Stimulated activated CD8-positive, alpha-beta memory T cell treated with anti-CD3 and anti-CD28 coated beads, Interleukin-15, amount 100 ng/mL, for 48 hours (primary cell): ENCODE measurements at regions not wholly inside any gene's neighbourhood (a gene's known extent, or its start where the extent isn't known, plus 50 kb on each side); places are given as distances from the start of the nearest gene placed in this dataset.
"Not testable (repeated sequence)": the region's sequence is repeated elsewhere in the genome, so short reads cannot be mapped to it uniquely, and the experiment has no call there.

Experiments used
- DNase-seq, 2 donors: peaks; one replicate each; pipeline ENCODE4 v3.0.0-alpha.2; 2020; ENCODE audit warnings: low read depth in 2 of 2

- DNase-seq: no peak
These were observed 1418.0 kb downstream of the STIM2 start for GRCh38 chr4:28278676-28279075.

DNA sequence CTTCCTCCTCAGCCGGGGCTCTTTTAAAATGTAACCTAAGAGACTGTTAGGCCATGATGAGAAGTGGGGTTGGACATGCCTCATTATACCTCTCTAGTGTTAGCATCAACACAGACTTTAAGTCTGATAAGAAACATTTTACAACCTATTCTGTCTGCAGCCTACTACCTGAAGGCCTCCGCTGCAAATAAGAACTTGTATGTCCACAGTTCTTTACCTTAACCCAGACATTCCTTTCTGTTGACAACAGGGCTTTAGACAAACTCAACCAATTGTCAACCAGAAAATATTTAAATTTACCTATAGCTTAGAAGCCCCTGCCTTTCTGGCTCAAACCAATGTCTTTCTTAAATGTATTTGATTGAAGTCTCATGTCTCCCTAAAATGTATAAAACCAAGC lies 1418.6 kb downstream of the STIM2 start:
- no peak for DNase-seq

GRCh38 chr4:28286266-28286665 lies 1425.6 kb downstream of the STIM2 start:
- not testable (repeated sequence) for DNase-seq

DNA sequence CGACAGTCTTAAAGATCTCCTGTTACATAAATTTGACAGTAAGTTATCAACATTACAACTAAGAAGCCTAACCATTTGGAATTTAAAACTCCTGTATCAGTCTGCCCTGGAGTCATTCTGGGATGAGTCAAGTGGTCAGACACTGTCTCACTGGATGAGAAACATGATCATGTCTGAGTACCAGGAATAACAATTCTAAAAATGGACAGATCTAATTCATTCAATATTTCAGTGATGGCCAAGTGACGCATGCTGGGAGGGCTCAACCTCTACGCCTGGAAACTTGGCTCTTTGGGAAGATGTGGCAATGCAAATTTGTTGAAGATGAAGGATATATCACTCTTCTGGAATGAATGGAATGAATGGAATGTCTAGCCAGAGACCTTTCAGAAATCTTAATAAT lies 1427.2 kb downstream of the STIM2 start:
- DNase-seq: no peak

DNA sequence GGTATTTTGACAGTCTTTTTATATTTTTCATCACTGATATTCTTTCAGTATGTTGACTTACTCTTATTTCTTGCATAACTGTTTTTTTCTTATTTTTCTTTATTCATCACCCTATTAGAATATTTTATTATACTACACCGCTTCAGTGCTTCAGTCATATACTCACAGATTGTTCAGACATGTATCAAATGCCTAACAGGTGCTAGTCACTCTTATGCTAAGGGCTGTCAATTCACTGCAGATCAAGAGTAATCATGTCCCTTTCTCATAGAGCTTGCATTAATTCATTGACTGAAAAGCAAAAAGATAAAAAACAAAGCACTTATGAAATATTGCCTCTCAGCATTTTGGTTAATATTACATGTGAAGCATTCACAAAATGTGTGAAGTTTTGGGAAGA lies 1435.6 kb downstream of the STIM2 start:
- DNase-seq: no peak

- no peak for DNase-seq
These were observed 1450.3 kb downstream of the STIM2 start for GRCh38 chr4:28310926-28311325.

GRCh38 chr4:28312497-28312896 lies 1451.9 kb downstream of the STIM2 start:
- not testable (repeated sequence) for DNase-seq

DNA sequence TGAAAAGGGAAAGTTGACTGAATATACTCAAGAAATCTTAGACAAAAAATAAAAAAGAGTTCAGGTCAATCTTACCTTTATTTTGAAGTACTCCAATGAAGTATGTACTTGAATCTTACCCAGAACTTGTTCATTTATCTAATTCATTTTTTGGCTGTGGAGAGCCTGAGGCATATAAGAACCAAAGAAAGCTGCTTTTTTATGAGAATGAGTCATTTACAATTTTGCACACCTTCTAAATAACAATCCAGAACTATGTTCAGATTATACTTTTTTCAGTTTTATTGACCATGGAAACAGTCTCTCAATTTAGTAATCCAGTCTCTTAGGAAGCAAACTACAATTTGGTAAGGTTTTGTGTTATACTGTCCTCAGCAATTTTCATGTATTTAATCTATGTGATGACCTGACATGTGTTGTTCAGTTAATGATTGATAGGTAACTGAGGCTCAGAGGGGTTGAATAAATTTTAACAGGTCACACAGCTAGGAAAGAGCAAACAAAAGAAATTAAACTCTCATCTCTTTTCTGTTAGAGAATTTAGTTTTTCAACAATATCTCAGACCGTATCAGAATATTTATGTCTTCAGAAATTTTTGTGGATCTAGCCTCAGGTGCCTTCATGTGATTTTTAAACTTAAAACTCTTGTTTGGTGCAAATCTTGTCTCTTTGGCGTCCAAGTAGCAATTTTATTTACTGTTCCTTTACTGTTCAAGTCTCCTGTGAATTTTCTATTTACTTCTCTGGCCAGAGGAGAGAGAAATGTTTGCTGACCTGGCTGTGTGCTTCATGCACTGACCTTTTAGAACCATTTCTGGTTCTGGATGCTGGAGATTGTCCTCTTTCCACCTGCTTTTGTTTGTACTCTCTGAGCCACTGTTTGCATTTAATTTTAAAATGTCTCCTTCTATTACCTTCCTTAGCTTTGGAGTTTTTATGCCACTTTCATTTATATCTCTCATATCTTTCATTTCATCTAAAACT lies 1453.4 kb downstream of the STIM2 start:
- DNase-seq: no peak

- DNase-seq: no peak
These were observed 1456.6 kb downstream of the STIM2 start for GRCh38 chr4:28317221-28317620.

- no peak for DNase-seq
These were observed 1473.6 kb downstream of the STIM2 start for GRCh38 chr4:28334249-28334648.

DNA sequence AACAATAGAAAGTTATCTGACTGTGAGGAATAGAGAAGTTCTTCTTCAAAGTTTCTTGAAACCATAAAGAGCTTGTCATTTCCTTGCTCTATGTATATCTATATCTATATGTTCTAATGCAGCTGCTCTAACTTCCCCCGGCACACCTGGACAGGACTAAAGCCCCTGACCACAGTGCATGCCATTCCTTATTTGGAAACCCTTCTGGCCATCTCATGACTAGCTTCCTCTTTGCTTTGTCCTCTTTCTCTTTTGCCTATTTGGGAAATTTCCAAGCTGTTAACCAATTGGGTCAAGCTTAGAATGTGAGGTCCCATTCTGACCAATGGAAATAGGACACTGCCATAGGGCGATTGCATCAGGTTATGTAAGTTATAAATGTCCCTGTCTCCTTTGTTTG lies 1481.1 kb downstream of the STIM2 start:
- no peak for DNase-seq

DNA sequence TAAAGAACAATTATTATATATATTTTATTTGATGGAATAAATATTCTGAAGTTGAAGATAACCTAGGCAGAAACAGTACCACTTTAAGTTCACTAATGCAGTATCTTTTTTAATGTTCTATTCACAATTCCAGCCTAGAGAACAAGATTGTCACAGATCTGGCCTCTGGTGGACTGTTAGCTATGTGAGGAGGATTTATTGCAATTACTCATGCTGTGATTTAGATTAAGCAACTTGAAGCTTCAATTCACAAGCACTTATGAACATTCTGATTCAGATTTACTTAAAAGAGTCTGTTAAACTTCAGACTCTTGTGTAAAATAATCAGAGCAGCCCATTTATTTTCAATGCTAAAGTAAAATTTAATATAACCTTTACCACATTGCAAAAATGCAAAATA lies 1489.8 kb downstream of the STIM2 start:
- DNase-seq: no peak

DNA sequence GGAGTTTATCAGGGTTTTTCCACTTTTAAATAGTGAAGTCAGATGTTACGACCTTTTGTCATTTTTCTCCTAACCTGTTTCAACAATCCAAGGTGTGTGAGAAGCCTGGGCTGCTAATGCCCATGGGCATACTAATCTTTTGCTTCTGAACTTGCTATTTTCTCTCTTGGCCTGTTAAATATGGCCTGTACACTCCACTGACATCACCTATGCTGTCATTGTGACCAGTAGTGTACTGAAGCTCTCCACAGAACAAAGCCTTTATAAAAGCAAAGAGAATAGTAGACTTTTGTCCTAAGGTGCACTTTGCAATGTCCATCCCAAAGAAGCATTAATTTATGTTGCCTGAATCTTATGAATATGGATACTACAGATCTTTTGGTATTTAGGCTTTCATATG lies 1490.5 kb downstream of the STIM2 start:
- DNase-seq: no peak

DNA sequence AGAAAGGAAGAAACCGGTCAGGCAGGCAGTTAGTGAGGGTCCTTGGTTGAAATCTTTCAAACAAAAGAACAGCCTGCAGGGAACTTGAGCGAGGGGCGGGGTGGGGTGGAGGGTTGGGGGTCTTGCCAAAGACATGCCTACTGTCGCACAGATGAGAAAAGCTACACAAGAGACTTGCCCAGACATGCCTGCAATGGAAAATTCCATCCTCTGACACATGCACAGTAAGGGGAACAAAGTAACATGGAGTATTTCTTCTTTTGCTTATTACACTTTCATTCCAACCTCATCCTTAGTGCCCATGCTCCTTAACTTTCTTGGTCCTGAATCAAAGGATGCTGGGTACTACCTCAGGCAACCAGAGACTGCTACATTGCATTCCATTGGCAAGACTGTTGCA lies 1491.2 kb downstream of the STIM2 start:
- DNase-seq: no peak

DNA sequence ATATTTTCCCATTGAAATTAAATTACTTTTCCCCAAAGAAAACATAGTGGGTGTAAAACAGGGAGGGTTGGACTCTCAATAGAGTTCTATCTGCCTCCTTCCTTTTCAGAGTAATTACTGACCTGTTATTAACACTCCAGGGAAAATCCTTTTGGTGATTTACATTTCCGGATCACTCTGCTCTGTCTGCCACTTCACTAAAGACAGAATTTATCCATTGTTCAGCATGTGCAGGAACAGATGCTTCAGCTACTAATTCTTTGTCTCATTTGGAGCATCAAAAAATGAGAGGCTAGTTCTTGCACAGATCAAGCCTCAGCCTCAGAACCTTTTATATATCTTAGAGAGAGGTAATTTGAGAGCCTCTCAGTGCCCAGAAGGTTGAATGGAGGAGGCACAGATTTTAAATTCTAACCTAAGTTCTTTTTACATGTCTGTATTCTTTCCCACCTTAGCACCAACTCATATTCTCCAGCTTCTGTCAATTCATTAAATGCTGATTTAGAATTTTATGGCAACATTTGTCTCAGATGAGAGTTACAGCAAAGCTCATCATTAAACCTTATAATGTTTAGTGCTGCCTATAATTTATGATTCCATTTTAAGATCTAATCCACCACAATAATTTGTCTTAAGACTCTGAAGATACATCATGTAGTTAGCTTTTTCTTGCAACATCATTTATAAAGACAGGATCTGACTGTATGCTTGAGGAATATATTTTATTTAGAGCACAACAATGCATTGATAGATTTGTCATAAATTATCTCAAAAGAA lies 1494.4 kb downstream of the STIM2 start:
- DNase-seq: no peak

DNA sequence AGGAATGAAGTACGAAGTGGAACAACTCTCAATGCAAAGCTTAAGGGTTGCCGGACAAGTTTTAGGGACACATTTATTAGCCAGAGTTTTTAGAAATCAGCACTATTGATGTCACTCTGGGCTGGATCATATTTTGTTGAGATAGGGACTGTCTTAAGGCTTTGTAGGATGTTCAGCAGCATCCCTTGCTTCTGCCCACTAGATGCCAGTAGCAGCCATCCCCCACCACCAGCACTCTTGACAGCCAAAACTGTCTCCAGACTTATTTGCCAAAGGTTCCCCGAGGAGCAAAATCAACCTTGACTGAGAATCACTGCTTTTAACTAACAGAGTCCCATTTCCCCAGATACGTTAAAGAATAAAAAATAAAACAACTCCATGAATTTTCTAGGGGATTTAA lies 1497.3 kb downstream of the STIM2 start:
- DNase-seq: no peak

DNA sequence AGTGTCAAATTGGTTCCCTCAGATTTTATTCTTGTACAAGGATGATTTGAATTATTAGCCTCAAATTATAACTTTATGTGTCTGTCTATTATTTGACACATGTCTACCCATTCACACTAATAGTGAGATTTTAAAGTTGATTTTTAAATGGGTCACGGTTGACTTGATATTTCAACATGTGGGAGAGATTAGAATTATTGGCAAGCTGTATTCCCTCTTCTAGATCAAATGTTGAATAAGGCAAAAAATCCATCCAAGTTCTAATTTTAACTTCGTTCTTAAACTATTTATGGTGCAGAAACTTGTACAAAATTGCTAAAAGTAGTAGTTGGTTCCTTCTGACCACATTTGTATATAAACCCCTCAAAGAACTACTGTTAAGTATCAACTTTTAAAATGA lies 1498.0 kb downstream of the STIM2 start:
- no peak for DNase-seq

GRCh38 chr4:28360681-28361080 lies 1500.0 kb downstream of the STIM2 start:
- DNase-seq: no peak

DNA sequence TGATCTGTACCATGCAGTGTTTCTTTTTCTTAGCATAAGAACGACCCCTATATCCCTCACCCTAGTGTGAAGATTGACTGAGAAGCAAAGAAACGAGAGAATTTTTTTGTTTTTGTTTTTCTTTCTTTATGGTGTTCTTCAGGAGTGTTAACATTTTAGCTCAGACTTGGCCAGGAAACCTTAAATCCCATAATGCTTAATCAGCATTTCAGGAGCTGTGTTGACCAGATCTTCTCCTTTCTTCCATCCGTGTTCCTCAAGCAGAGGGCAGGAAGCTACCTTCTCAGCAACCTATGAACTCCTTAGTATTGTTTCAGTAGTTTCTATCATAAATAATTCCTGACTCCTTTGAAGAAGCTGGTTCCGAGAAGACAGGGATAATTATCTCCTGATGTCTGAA lies 1501.5 kb downstream of the STIM2 start:
- DNase-seq: no peak

GRCh38 chr4:28369499-28369898 lies 1508.9 kb downstream of the STIM2 start:
- DNase-seq: no peak

DNA sequence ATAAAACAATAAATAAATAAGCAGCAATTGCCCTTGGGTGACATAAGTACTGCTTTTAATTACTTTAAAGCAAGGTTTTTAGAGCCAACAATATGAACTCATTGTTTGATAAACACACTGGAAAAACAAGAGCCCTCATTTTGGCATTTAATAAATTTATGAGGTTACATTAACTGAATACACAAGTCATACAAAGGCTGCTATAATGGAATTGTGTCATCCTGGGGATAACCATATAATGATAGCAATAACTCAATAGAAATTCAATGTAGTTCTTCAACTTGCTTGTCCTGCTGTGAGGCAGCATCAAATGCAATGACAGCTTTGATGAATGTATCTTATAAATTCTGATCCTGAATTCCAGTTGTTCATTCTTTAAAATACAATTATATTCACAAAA lies 1512.5 kb downstream of the STIM2 start:
- DNase-seq: no peak

DNA sequence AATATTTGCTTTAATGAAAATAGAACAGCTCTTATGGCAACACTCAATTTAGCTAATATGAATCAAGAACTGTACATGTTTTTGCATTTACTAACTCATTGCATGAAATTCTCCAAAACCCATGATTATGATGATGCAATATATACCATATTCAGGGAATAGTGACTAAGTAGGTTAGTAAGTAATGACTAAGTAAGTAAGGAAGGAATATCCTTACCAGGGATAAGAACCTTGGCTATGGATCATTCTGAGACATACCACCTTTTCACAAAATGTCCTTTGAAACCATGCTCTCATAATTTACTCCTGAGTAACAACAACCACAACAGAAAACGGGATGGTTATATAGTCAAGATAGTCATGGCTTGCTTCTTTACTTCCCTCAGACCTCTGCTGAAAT lies 1513.0 kb downstream of the STIM2 start:
- no peak for DNase-seq
